Ascending aorta (tissue), 2 donors: ENCODE measurements at regions not wholly inside any gene's neighbourhood (a gene's known extent, or its start where the extent isn't known, plus 50 kb on each side); places are given as distances from the start of the nearest gene placed in this dataset.

Experiments used
- DNase-seq, 2 donors: peaks; one replicate each; pipeline ENCODE4 v3.0.0-alpha.2; 2019; ENCODE audit warnings: low spot score in 2 of 2
- H3K27ac ChIP-seq, 2 donors: fragments of 200-600 bp; sonication (generic); one replicate each; pipeline ENCODE4 v1.5.1; 2016 to 2017; ENCODE audit warnings: mild to moderate bottlenecking in 1 of 2
- H3K27me3 ChIP-seq: fragments of 200-600 bp; sonication (generic); one replicate; pipeline ENCODE4 v1.5.1; 2017
- H3K36me3 ChIP-seq, 2 donors: fragments of 200-600 bp; sonication (generic); one replicate each; pipeline ENCODE4 v1.5.1; 2016
- H3K4me1 ChIP-seq, 2 donors: fragments of 200-600 bp; sonication (generic); one replicate each; pipeline ENCODE4 v1.5.1; 2016 to 2017; ENCODE audit warnings: mild to moderate bottlenecking in 1 of 2
- H3K4me3 ChIP-seq, 2 donors: fragments of 200-600 bp; sonication (generic); one replicate each; pipeline ENCODE4 v1.5.1; 2016 to 2017; ENCODE audit warnings: mild to moderate bottlenecking in 1 of 2
- H3K9me3 ChIP-seq, 2 donors: fragments of 200-600 bp; sonication (generic); one replicate each; pipeline ENCODE4 v1.5.1; 2016
- CTCF ChIP-seq, 3 experiments: fragments of 200-600 bp in 2 of 3; fragments of 450-650 bp in 1 of 3; sonication (generic) in 2 of 3; IDR thresholded peaks; one replicate each; pipeline ENCODE4 v1.5.1; 2016 to 2019; ENCODE audit warnings: antibody characterized with exemption in 3 of 3, mild to moderate bottlenecking in 1 of 3, moderate library complexity in 1 of 3
- intact Hi-C: fragments of 100-400 bp; cut with DNase I; formaldehyde crosslinking; loops from one replicate; pipeline ENCODE4 v1.15.1; 2023

DNA sequence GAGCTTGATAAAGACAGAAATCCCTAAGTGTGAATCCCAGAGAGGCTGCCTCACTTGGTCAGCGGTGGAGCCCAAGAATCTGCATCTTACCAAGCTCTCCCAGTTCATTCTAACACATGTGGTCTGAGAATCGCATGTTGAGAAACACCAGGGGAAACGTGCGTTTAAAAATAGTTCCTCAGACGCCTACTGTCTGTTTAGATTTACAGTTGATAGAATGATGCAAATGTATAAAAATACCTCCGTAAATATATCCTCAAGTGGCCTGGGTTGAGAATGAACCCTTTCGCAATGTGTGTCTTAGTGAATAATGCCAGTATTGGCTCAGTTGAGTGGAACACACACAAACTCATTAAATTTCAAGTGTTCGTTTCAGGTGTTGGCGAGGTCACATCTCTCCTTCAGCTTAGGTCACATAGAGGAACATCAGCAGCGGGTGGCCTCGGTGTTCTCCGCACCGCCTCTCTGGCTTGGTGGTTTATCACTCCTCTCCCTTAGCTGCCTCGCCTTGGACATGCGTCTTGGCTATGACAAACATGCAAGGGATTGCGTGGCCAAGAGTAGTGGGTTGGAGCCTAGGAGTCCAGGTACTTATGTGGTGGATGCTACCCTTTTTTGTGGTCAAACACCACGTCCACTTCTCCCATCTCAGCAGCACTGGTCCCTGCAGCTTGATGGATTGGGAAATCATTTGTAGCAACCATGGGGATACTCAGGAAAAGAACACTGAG is 117.6 kb upstream of the SPATA13 start:
- no peaks in the 10 kb centered on the region for H3K9me3 ChIP-seq
- intact Hi-C loops: no loop called here
- DNase-seq: no peak
- H3K4me1 ChIP-seq: no peaks in the 10 kb centered on the region
- no peak overlapping the region for H3K4me3 ChIP-seq
- H3K27me3 ChIP-seq: no peaks in the 10 kb centered on the region
- TF ChIP-seq CTCF (IDR thresholded peaks at IDR 0.05): no peak
- H3K36me3 ChIP-seq: no peaks in the 10 kb centered on the region
- H3K27ac ChIP-seq: no peak overlapping the region

DNA sequence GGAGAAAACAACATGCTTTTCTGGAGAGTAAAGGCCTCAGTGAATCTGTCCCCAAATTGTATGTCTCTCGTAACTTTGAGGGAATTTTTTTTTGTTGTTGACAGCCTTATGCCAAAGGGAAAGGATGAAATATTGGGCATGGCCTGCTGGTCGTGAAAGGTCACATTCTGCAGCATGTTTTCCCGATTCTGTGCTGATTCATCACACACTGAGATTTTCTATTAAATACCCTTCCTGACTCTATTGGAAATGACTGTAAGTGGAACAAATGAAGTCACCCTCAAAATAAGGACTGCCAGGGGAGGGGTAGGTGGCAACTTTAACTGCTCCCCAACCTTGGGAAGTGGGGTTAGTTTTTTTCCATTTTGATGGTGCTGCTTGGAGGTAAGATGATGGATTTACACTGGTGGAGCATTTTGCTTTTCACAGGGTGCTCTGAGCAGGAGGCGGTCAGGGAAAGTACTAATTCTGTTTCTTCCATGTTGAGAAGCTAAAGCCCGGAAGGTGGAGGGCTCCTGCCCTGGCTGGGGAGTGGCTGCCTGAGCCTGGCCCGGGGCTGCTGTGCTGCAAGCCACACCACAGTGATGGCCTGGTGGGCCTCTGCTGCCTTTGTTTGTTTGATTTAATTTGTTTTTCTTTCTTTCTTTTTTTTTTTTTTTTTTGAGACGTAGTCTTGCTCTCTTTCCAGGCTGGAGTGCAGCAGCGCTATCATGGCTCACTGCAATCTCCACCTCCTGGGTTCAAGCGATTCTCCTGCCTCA is 116.8 kb upstream of the SPATA13 start:
- Histone ChIP-seq H3K36me3 (no peaks in the 10 kb centered on the region), H3K4me1 (no peaks in the 10 kb centered on the region), H3K9me3 (no peaks in the 10 kb centered on the region), H3K27ac (no peak overlapping the region), H3K4me3 (no peak overlapping the region), H3K27me3 (no peaks in the 10 kb centered on the region)
- no peak for TF ChIP-seq CTCF (IDR thresholded peaks at IDR 0.05)
- intact Hi-C loops: no loop called here
- no peak for DNase-seq

DNA sequence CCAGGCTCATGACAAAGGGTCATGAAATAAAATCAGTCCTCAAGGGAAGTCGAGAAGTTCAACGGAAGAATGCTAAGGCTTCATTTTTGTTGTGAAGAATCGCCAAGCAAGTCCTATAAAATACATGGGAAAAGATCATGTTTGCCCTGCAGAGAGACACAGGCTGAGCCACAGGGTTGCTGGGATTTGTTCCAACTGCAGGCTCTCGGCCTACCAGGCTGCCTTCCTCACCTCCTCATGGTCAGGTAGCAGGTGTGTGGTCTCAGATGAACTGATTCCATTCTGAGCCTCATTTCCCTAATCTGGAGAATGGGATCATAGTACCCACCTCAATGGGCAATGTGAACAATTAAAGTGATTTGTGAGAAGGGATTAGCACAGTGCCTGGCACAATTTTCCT is 114.9 kb upstream of the SPATA13 start:
- Histone ChIP-seq H3K36me3 (no peaks in the 10 kb centered on the region), H3K27ac (no peak overlapping the region), H3K4me3 (no peak overlapping the region), H3K4me1 (peaks cover 0 to 3% of the 10 kb centered on the region in 2 donors), H3K9me3 (no peaks in the 10 kb centered on the region), H3K27me3 (no peaks in the 10 kb centered on the region)
- TF ChIP-seq CTCF (IDR thresholded peaks at IDR 0.05): no peak
- intact Hi-C loops: no loop called here
- DNase-seq: no peak

GRCh38 chr13:24050292-24050711 is 110.2 kb upstream of the SPATA13 start:
- H3K4me1 ChIP-seq: peaks cover 0 to 20% of the 10 kb centered on the region in 2 donors
- H3K27me3 ChIP-seq: no peaks in the 10 kb centered on the region
- no peaks in the 10 kb centered on the region for H3K36me3 ChIP-seq
- no peaks in the 10 kb centered on the region for H3K9me3 ChIP-seq
- DNase-seq: no peak
- H3K4me3 ChIP-seq: no peak overlapping the region
- no peak for TF ChIP-seq CTCF (IDR thresholded peaks at IDR 0.05)
- intact Hi-C loops: loop anchor here (10.0 kb wide), 1 partner anchor 676 kb away; no protein-coding TSS in a partner anchor
- H3K27ac ChIP-seq: peak overlapping the region in 1 of 2 donors; percentile 39

- no peak for TF ChIP-seq CTCF (IDR thresholded peaks at IDR 0.05)
- H3K4me1 ChIP-seq: peaks cover 0 to 20% of the 10 kb centered on the region in 2 donors
- no peak for DNase-seq
- no peaks in the 10 kb centered on the region for H3K9me3 ChIP-seq
- no peaks in the 10 kb centered on the region for H3K36me3 ChIP-seq
- no peak overlapping the region for H3K4me3 ChIP-seq
- H3K27me3 ChIP-seq: no peaks in the 10 kb centered on the region
- intact Hi-C loops: loop anchor here (10.0 kb wide), 1 partner anchor 676 kb away; no protein-coding TSS in a partner anchor
- peak overlapping the region; percentile 28 to 58 for H3K27ac ChIP-seq
Observed at GRCh38 chr13:24050796-24051715, 109.5 kb upstream of the SPATA13 start.
